Adipocyte (in vitro differentiated cells): ENCODE measurements at regions not wholly inside any gene's neighbourhood (a gene's known extent, or its start where the extent isn't known, plus 50 kb on each side); places are given as distances from the start of the nearest gene placed in this dataset.

Experiments
- DNase-seq: peaks from one replicate; pipeline ENCODE4 v3.0.0-alpha.2; 2015; ENCODE audit warnings: low read depth
- H3K27me3 ChIP-seq: replicated peaks from 2 replicates; pipeline ENCODE4 v1.7.0; 2013; ENCODE audit warnings: mild to moderate bottlenecking, low read length, moderate library complexity; ENCODE audit not compliant: control insufficient read depth, insufficient read depth
- H3K36me3 ChIP-seq: 2 replicates; pipeline ENCODE4 v1.7.0; 2013; ENCODE audit warnings: low read length, mild to moderate bottlenecking, moderate library complexity; ENCODE audit not compliant: control insufficient read depth, insufficient read depth, severe bottlenecking
- H3K4me1 ChIP-seq: 2 replicates; pipeline ENCODE4 v1.7.0; 2013; ENCODE audit warnings: mild to moderate bottlenecking, low read length, moderate library complexity; ENCODE audit not compliant: control insufficient read depth, insufficient read depth
- H3K4me3 ChIP-seq: 2 replicates; pipeline ENCODE4 v1.7.0; 2013; ENCODE audit warnings: mild to moderate bottlenecking, low read length, moderate library complexity
- H3K9ac ChIP-seq: 2 replicates; pipeline ENCODE4 v1.7.0; 2013; ENCODE audit warnings: mild to moderate bottlenecking, low read length, moderate library complexity
- H3K9me3 ChIP-seq: 2 replicates; pipeline ENCODE4 v1.7.0; 2013; ENCODE audit warnings: mild to moderate bottlenecking, low read length, moderate library complexity; ENCODE audit not compliant: control insufficient read depth

DNA sequence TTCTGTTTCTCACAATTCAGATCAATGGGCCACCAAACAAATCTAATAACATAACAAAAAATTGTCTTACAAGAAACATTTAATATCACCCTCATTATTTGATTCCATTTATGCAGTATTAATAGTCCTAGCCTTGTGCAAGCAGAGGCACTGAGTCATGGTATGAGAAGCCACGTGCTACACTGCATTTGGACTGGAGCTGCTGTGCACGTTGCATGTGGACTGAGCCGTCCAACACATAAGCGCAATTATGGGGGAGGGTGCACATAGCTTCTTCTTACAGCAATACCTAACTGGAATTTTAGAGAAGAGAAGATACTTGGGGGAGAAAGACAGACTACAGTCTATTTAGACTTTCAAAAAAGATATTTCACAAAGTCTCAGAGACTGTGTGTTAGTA is 329.6 kb upstream of the ID2 start:
- Histone ChIP-seq H3K9me3 (peaks cover 12% of the 10 kb centered on the region), H3K9ac (no peak overlapping the region), H3K36me3 (no peaks in the 10 kb centered on the region), H3K4me1 (peaks cover 5% of the 10 kb centered on the region), H3K4me3 (no peak overlapping the region), H3K27me3 (no peaks in the 10 kb centered on the region)
- no peak for DNase-seq

DNA sequence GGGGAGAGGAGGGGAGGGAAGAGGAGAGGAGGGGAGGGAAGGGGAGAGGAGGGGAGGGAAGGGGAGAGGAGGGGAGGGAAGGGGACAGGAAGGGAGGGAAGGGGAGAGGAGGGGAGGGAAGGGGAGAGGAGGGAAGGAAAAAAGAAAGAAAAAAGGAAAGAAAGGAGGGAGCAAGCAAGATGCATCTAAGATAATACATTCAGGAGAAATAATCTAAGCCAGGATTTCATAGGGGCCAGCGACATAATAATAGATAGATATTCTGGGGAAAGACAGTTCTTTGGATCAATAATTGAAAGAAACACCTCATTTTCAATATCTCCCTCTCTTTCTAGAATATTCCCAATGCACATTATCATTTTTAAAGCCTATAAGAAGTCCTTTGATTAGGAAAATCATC is 328.9 kb upstream of the ID2 start:
- DNase-seq = no peak
- peaks cover 5% of the 10 kb centered on the region for H3K4me1 ChIP-seq
- H3K9ac ChIP-seq = no peak overlapping the region
- peaks cover 12% of the 10 kb centered on the region for H3K9me3 ChIP-seq
- no peaks in the 10 kb centered on the region for H3K36me3 ChIP-seq
- H3K4me3 ChIP-seq = no peak overlapping the region
- no peaks in the 10 kb centered on the region for H3K27me3 ChIP-seq

DNA sequence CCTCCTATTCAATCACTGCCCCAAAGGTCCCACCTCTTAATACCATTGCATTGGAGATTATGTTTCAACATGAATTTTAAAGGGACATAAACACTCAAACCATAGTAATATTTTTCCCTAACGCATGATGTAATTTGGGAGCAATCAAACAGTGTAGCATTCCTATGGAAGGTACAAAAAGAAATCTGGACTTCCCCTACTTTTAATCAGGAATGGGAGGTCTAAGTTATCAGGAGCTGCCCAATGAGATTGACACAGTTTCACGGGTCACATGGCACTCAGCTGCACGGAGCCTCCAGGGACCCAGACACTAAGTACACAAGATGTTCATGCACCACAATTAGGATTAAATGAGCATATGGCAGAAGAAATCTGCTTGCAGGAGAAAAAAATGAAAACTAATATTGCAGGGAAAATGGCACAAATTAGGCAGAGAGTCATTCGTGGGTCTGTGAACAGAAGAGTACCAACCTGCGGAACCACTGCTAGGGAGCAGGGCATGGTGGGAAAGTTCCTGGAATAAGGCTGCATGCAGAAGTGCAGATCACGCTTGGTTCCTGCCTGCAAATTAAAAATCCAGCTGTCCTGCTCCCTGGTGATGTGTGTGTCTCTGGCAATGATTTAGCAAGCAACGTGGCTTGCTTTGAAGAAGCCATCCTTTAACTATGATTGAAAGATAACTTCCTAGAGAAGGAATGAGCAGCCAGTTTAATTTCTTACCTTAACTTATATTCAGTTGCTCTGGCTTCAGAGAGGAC is 326.6 kb upstream of the ID2 start:
- no peaks in the 10 kb centered on the region for H3K36me3 ChIP-seq
- peaks cover 5% of the 10 kb centered on the region for H3K4me1 ChIP-seq
- H3K27me3 ChIP-seq = no peaks in the 10 kb centered on the region
- peak; percentile 7 for DNase-seq
- H3K4me3 ChIP-seq = no peak overlapping the region
- no peak overlapping the region for H3K9ac ChIP-seq
- peaks cover 12% of the 10 kb centered on the region for H3K9me3 ChIP-seq

DNA sequence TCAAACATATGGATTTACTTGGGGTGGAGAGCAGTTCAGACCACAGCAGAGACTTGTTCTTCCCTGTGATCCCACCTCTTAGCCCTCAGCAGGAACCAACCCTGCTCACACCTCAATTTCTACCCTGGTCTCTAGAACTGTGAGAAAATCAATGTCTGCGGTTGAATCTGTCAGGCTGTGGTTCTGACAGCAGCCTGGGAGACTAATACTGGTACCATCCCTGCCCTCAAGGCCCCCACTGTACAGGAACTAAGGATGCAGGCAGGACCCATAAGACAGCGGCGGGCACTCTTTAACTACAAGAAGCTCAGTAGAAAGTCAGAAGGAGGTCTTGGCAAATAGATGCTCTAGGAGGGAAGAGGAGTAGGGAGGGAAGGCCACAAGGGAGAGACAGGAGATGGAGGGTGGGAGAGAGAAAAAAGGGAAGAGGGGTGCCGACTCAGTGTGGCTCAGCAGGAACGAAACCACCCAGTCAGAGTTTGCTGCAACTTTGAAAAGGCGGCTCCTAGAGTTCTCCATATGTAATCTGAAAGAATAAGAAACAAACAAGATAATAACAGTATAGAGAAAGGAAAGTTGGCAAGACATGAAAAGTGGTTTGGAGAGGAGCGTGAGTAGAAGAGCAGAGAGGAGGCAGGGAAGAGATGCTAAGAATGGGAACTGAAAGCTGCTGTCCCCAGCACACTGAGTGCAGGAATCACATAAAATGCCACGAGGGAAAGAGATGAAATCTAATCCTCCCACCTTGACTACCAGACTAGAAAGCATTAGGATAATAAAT is 323.9 kb upstream of the ID2 start:
- H3K27me3 ChIP-seq = no peaks in the 10 kb centered on the region
- no peak overlapping the region for H3K4me3 ChIP-seq
- H3K9me3 ChIP-seq = peaks cover 12% of the 10 kb centered on the region
- DNase-seq = no peak
- H3K9ac ChIP-seq = no peak overlapping the region
- H3K36me3 ChIP-seq = no peaks in the 10 kb centered on the region
- H3K4me1 ChIP-seq = no peaks in the 10 kb centered on the region

DNA sequence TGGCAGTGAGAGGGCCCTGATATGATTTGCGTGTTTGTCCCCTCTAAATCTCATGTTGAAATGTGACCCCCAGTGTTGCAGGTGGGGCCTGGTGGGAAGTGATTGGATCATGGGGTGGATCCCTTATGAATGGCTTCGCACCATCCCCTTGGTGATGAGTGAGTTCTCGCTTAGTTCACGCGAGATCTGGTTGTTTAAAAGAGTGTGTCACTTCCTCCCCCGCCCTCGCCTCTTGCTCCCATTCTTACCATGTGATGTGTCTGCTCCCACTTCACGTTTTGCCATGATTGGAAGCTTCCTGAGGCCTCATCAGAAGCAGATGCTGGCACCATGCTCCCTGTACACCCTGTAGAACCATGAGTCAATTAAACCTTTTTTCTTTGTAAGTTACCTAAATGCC is 319.9 kb upstream of the ID2 start:
- no peak for DNase-seq
- Histone ChIP-seq H3K4me3 (no peak overlapping the region), H3K9ac (no peak overlapping the region), H3K27me3 (no peaks in the 10 kb centered on the region), H3K36me3 (no peaks in the 10 kb centered on the region), H3K9me3 (peaks cover 2% of the 10 kb centered on the region), H3K4me1 (no peaks in the 10 kb centered on the region)

DNA sequence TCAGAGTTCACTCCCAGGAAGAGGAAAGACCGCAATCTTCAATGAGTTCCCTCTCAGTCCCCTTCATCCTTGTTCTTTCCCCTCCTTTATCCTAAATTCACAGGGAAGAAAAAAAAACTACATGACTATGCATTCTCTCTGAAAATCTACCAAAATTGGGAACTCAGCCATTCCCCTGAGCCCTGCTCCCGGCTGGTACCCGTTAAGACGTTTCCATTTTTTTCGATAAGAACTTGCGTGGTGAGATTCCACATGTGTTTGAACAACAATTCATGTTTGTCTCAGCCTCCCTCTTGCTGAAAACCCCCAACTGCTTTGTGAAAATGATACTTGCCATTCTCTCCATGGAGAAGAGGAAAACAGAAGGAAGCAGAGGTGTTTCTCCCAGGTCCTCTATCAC is 318.7 kb upstream of the ID2 start:
- no peaks in the 10 kb centered on the region for H3K4me1 ChIP-seq
- H3K36me3 ChIP-seq = no peaks in the 10 kb centered on the region
- DNase-seq = no peak
- H3K4me3 ChIP-seq = no peak overlapping the region
- H3K27me3 ChIP-seq = no peaks in the 10 kb centered on the region
- H3K9ac ChIP-seq = no peak overlapping the region
- no peaks in the 10 kb centered on the region for H3K9me3 ChIP-seq

DNA sequence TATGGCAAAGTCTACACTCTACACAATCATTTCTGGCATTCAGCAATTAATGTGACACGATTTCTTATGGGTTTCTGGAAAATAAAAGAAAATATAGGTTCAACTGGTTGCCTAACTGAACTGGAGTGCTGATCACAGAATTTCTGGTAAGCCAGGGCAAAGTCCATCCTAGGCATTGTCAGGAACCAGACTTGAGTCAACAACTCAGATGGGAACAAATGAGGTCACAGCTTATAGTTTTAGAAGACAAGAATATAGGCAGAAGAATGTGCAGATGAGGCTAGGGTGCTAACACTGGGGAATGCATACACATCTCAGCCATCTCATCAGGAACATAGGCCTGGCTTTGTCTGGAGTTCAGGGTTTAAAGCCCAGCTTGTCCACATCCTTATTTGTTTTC is 317.2 kb upstream of the ID2 start:
- H3K9me3 ChIP-seq = no peaks in the 10 kb centered on the region
- no peak overlapping the region for H3K9ac ChIP-seq
- H3K36me3 ChIP-seq = no peaks in the 10 kb centered on the region
- no peaks in the 10 kb centered on the region for H3K4me1 ChIP-seq
- no peak overlapping the region for H3K4me3 ChIP-seq
- no peaks in the 10 kb centered on the region for H3K27me3 ChIP-seq
- no peak for DNase-seq

DNA sequence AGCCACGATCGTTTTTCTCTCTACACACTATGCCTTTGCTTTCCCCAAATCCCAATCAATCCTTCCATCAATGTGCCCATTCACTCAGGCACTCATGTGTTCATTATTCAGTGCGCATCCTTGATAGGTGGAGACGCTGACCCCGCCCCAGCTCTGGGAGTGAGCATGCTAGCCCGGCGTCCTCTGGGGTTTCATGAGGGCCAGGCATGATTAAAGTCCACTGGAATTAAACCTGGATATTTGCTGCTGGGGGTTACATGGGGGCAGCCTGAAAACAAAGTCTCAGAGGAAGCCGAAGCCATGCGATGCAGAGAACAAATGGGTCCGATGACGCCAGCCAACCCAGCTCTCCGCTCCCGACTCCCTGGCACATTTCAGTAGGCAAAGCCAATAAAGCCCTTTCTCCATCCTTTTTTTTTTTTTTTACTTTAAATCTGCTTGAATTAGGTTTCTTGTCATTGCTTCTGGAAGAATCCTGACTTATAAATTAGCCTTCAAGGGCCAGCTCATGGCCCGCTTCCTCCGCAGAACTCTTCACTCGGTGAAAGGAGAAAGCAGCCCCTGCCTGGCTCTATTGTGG is 316.4 kb upstream of the ID2 start:
- no peak overlapping the region for H3K4me3 ChIP-seq

DNA sequence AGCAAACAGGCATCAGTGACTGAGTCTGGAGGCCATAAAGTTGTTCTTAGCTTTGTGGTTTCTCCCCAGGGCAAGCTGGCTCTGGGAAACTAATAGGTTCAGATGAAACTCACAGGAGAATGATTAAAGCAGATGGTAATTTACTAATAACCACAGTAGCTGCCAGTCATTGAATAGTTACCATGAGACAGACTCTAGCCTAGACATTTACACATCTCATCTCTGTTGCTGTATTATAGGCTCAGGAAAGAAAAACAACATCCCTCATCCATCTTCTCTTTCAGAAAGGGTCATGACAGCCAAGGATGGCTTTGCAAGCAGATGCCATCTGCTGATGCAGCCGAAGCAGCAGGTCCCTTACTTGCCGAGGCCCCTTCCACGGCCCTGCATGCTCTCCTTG is 314.0 kb upstream of the ID2 start:
- Histone ChIP-seq H3K9ac (no peak overlapping the region), H3K4me1 (no peaks in the 10 kb centered on the region), H3K27me3 (no peaks in the 10 kb centered on the region), H3K9me3 (peaks cover 3% of the 10 kb centered on the region), H3K36me3 (no peaks in the 10 kb centered on the region), H3K4me3 (no peak overlapping the region)
- DNase-seq = no peak

More for the DNA sequence above, 316.4 kb upstream of the ID2 start:
- Histone ChIP-seq H3K36me3 (no peaks in the 10 kb centered on the region), H3K9me3 (no peaks in the 10 kb centered on the region), H3K4me1 (no peaks in the 10 kb centered on the region), H3K27me3 (no peaks in the 10 kb centered on the region), H3K9ac (no peak overlapping the region)
- DNase-seq = no peak

DNA sequence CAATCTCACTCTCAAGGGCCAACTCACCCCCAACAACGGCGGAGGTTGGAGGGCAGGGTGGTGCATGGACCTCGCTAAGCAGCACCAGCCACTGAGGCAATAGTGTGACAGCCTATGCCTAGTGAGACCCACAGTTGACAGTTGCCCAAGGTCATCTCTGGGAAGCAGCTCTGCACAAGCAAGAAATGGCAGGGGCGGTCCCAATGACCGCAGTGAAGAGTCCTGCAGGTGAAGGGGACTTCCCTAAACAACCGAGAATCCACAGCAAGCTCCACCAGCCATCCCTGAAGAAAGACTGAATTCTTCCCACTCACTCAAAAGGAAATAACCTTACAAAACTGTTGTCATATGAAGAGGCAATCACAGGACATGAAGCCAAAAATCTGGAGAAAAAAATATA is 313.4 kb upstream of the ID2 start:
- H3K4me3 ChIP-seq = no peak overlapping the region
- no peaks in the 10 kb centered on the region for H3K27me3 ChIP-seq
- no peak overlapping the region for H3K9ac ChIP-seq
- no peaks in the 10 kb centered on the region for H3K36me3 ChIP-seq
- peaks cover 9% of the 10 kb centered on the region for H3K9me3 ChIP-seq
- no peak for DNase-seq
- no peaks in the 10 kb centered on the region for H3K4me1 ChIP-seq

DNA sequence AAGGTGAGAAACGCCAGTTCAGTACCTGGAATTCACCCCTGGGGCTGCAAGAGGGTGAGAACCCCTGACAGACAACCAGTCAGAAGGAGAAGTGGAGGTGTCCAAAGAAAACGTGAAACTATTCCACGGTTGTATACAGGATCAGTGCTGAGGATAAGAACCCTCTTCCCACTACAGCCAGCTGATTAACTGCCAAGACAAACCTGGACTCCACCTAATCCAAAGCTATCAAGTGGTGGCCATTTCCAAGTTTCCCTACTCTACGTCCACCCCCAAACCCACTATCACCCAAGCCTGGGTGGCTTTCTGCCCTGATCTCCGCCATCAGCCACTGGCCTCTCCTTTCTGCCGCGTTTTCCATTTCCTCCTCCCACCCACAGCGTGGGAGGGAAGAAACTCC is 312.3 kb upstream of the ID2 start:
- H3K4me3 ChIP-seq = no peak overlapping the region
- H3K9me3 ChIP-seq = peaks cover 14% of the 10 kb centered on the region
- no peak overlapping the region for H3K9ac ChIP-seq
- no peaks in the 10 kb centered on the region for H3K4me1 ChIP-seq
- no peak for DNase-seq
- no peaks in the 10 kb centered on the region for H3K27me3 ChIP-seq
- H3K36me3 ChIP-seq = no peaks in the 10 kb centered on the region
